Heart left ventricle (tissue), 16 donors: ENCODE measurements at regions not wholly inside any gene's neighbourhood (a gene's known extent, or its start where the extent isn't known, plus 50 kb on each side); places are given as distances from the start of the nearest gene placed in this dataset.

Source experiments
- ATAC-seq, 4 donors: fragments of 200-7000 bp; cut with Tn5 transposase; one replicate each; pipeline ENCODE4 v1.9.1; 2020 to 2022; ENCODE audit warnings: moderate library complexity in 4 of 4, mild to moderate bottlenecking in 3 of 4, moderate number of reproducible peaks in 1 of 4
- DNase-seq, 5 donors: peaks; one replicate each; pipeline ENCODE4 v3.0.0-alpha.2; 2020
- H3K27ac ChIP-seq, 12 donors: fragments of 200-600 bp; sonication (generic) in 4 of 12; one replicate each; pipeline versions ENCODE4 v1.5.0 to v1.8.0; 2016 to 2022; ENCODE audit warnings: mild to moderate bottlenecking in 2 of 12
- H3K27me3 ChIP-seq, 9 donors: fragments of 200-600 bp; sonication (generic) in 2 of 9; one replicate each; pipeline versions ENCODE4 v1.5.1 to v1.8.0; 2016 to 2022; ENCODE audit warnings: mild to moderate bottlenecking in 3 of 9
- H3K36me3 ChIP-seq, 9 donors: fragments of 200-600 bp; sonication (generic) in 2 of 9; one replicate each; pipeline versions ENCODE4 v1.5.0 to v1.8.0; 2018 to 2022; ENCODE audit warnings: mild to moderate bottlenecking in 2 of 9
- H3K4me1 ChIP-seq, 12 donors: fragments of 200-600 bp; sonication (generic) in 4 of 12; one replicate each; pipeline versions ENCODE4 v1.5.0 to v1.8.0; 2016 to 2022; ENCODE audit warnings: mild to moderate bottlenecking in 3 of 12
- H3K4me3 ChIP-seq, 12 donors: fragments of 200-600 bp; sonication (generic) in 4 of 12; one replicate each; pipeline versions ENCODE4 v1.5.0 to v1.8.0; 2017 to 2022; ENCODE audit warnings: mild to moderate bottlenecking in 9 of 12, moderate library complexity in 4 of 12
- H3K9me3 ChIP-seq, 12 donors: fragments of 200-600 bp; sonication (generic) in 4 of 12; one replicate each; pipeline versions ENCODE4 v1.5.0 to v1.8.0; 2016 to 2022; ENCODE audit warnings: mild to moderate bottlenecking in 1 of 12
- CTCF ChIP-seq, 12 donors: fragments of 200-600 bp; sonication (generic) in 4 of 12; IDR thresholded peaks; one replicate each; pipeline versions ENCODE4 v1.5.0 to v1.8.0; 2018 to 2022; ENCODE audit warnings: antibody characterized with exemption in 12 of 12, mild to moderate bottlenecking in 5 of 12
- POLR2A ChIP-seq, 2 donors: fragments of 450-650 bp; IDR thresholded peaks; one replicate each; pipeline ENCODE4 v1.6.1; 2017; ENCODE audit warnings: antibody characterized with exemption in 2 of 2, mild to moderate bottlenecking in 2 of 2, moderate library complexity in 2 of 2
- WGBS, 4 donors: extraction: QIAGEN DNeasy Blood & Tissue Kit in 2 of 4; methylation state at CpG; one replicate each; pipeline versions ENCODE4 v1.1.5 to v1.1.7; 2013 to 2018; 5-methylcytosine and 5-hydroxymethylcytosine counted together
- intact Hi-C, 10 donors: fragments of 100-400 bp; cut with DNase I; formaldehyde crosslinking; loops; one replicate each; pipeline versions ENCODE4 v1.11.1 to v1.14.2; 2022
- donor health status: ischemic (EF 13 %, LVEDD 7.1; RV severe dilation, severe dysfunction).
- donor health status: healthy with polysubstance abuse.
- donor health status: DM: no; HTN: yes; CAD: no.
- donor health status: DM: no; HTN: no; CAD: no.
- donor health status: ischemic (EF 25% LVEDD 6.9; RV normal size, moderate dysfunction).
- donor health status: ischemic (EF 25% LVEDD 5.7; RV mildly dilated, moderate dysfunction).
- donor health status: healthy.
- donor health status: DM: yes; HTN: yes; CAD: no.
- donor health status: ischemic (EF 35%, LVEDD 5.7; RV mildly dilated, moderate dysfunction).
- donor health status: nonischemic (EF 11% LVEDD 7.7; RV severe dilation, severe dysfunction).
- donor health status: DM: yes; HTN: yes; CAD: no.
- donor health status: PGD.
- donor health status: ischemic (EF 29% LVEDD 5.4; RV normal size, mild dysfunction).
- donor health status: nonischemic (EF 23%, LVEDD 6.1; RV moderate dilation, normal function).

DNA sequence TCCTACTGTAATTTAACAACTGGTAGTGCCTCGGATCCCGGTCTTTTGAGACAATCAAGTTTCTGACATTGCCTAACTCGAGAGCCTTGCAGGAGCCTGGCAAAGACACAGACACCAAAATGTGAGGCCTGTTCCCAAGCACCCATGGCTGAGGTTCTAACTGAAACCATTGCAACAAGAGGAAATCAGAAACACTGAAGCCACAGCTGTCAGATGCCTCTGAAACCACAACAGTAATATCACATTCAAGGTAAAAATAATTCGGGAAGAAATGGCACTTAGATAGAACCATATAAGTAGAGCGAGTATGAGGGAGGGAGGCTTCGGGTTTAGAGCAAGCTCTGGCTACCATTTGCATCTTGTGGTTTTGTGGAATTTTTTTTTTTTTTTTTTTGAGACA, 285.9 kb downstream of the FBXO15 start:
- H3K9me3 ChIP-seq = no peaks in the 10 kb centered on the region
- 79 to 88% (median 79%) methylated on average over 6 of the region's 6 CpGs for WGBS, 4 donors
- ATAC-seq (no peak), DNase-seq (no peak)
- no peak overlapping the region for H3K27ac ChIP-seq
- TF ChIP-seq POLR2A (IDR thresholded peaks at IDR 0.05) (no peak), CTCF (IDR thresholded peaks at IDR 0.05) (no peak)
- H3K4me3 ChIP-seq = no peak overlapping the region
- no peaks in the 10 kb centered on the region for H3K27me3 ChIP-seq
- H3K4me1 ChIP-seq = no peaks in the 10 kb centered on the region
- intact Hi-C loops = no loop called here
- H3K36me3 ChIP-seq = no peaks in the 10 kb centered on the region

DNA sequence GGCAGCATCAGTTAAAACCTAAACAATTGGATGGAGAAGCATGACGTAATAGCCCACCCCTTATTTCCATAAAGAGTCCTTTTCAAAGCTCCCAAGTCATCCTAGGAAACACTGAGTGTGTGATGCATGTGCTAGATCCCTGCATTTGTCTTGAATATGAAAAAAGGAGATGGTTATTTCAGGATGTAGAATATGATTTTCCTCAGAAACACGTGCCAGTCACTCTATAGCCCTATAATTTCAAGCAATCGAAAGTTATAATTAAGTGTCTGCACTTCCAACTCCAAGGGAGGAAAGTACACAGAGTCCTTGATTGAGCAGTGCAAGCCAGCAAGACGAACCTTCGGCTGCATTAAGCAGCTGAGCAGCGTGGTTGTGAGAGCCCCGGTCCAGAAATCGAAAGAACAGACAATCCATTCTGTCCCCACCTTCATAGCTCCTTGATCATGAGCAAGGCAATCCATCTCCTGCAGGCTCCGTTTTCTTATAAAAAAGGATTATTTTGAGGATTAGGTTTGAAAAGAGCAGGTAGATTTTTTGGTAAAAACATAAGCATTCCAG, 287.7 kb downstream of the FBXO15 start:
- intact Hi-C loops = no loop called here
- DNase-seq (no peak), ATAC-seq (no peak)
- WGBS, 4 donors = 81 to 90% (median 87%) methylated on average over 9 of the region's 9 CpGs
- H3K27ac ChIP-seq = no peak overlapping the region
- no peaks in the 10 kb centered on the region for H3K36me3 ChIP-seq
- TF ChIP-seq CTCF (IDR thresholded peaks at IDR 0.05) (no peak), POLR2A (IDR thresholded peaks at IDR 0.05) (no peak)
- no peaks in the 10 kb centered on the region for H3K9me3 ChIP-seq
- no peaks in the 10 kb centered on the region for H3K27me3 ChIP-seq
- H3K4me1 ChIP-seq = no peaks in the 10 kb centered on the region
- no peak overlapping the region for H3K4me3 ChIP-seq

DNA sequence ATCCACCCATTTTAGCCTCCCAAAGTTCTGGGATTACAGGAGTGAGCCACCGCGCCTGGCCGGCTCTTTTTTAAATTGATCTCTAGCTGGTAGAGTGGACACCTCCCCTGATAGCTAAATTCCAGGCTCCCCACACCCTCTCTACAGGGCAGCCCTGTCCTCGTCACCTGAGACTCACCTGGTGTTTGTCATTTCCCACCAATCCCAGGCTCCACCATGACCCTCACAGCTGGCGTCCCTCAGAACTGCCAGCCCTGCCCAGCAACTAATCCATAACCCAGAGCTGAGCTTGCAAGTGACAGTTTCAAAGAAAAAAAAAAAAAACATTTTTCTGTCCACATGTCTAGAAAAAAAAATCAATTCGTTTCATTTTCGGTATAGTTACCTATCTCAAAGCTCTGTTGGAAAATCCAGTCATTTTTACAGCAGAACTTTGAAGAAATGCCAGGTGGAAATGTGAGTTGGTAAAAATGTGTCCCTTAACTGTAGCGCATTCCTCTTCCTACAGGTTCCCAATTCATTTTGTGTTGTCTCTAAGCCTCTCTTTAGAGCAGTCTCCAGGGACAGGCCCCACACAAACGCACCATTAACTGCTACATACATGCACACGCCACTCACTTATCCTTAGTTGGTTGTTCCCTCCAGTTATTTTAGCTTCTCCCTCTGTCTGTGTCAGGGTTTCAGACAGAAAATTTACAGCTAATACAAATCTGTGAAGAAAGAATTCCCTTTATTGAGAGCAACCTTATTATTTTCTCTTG, 294.7 kb downstream of the FBXO15 start:
- Histone ChIP-seq H3K9me3 (no peaks in the 10 kb centered on the region), H3K27me3 (no peaks in the 10 kb centered on the region), H3K4me3 (no peak overlapping the region), H3K27ac (no peak overlapping the region), H3K4me1 (peaks cover 0 to 6% (median 0%) of the 10 kb centered on the region in 12 donors), H3K36me3 (no peaks in the 10 kb centered on the region)
- WGBS, 4 donors = 67 to 74% (median 68%) methylated on average over 10 of the region's 10 CpGs
- intact Hi-C loops = no loop called here
- no peak for ATAC-seq
- DNase-seq = no peak
- TF ChIP-seq CTCF (IDR thresholded peaks at IDR 0.05) (no peak), POLR2A (IDR thresholded peaks at IDR 0.05) (no peak)

GRCh38 chr18:73850782-73851181, 296.9 kb downstream of the FBXO15 start:
- no peak overlapping the region for H3K4me3 ChIP-seq
- H3K4me1 ChIP-seq = peaks cover 0 to 6% (median 0%) of the 10 kb centered on the region in 12 donors
- no peaks in the 10 kb centered on the region for H3K9me3 ChIP-seq
- intact Hi-C loops = no loop called here
- H3K36me3 ChIP-seq = no peaks in the 10 kb centered on the region
- H3K27me3 ChIP-seq = no peaks in the 10 kb centered on the region
- no peak for TF ChIP-seq CTCF (IDR thresholded peaks at IDR 0.05)
- TF ChIP-seq POLR2A (IDR thresholded peaks at IDR 0.05) = no peak
- ATAC-seq (no peak), DNase-seq (no peak)
- no peak overlapping the region for H3K27ac ChIP-seq
- WGBS, 4 donors = 88 to 91% (median 89%) methylated on average over 5 of the region's 5 CpGs
